GM12878 (cell line): ENCODE measurements at regions not wholly inside any gene's neighbourhood (a gene's known extent, or its start where the extent isn't known, plus 50 kb on each side); places are given as distances from the start of the nearest gene placed in this dataset.

Experiments
- ATAC-seq: fragments of 200-7000 bp; cut with Tn5 transposase; 3 replicates; pipeline ENCODE4 v1.9.1; 2020; ENCODE audit warnings: mild to moderate bottlenecking, moderate library complexity
- BruUV-seq: library from RNA; stranded (reverse); fragments of 400-500 nt; replicated peaks from 2 replicates; lab custom pipeline; 2021; lab: Mats Ljungman, UMichigan
- CTCF ChIA-PET: fragments of 300-600 bp; sonication (Branson Sonifier 250); formaldehyde crosslinking; extraction: SDS; loops from one replicate; lab custom pipeline; 2021; ENCODE audit warnings: inconsistent platforms; lab: Yijun Ruan, JAX
- POLR2A ChIA-PET: fragments of 350-600 bp; formaldehyde crosslinking; extraction: SDS; loops from one replicate; lab custom pipeline; 2021; ENCODE audit warnings: inconsistent platforms; lab: Charles Lee
- RAD21 ChIA-PET: fragments of 300-600 bp; sonication (Branson Sonifier 250); formaldehyde crosslinking; loops from one replicate; lab custom pipeline; 2023; ENCODE audit warnings: antibody characterized with exemption; ENCODE audit not compliant: unreplicated experiment; lab: Charles Lee
- SMC1A ChIA-PET: fragments of 300-600 bp; sonication (Branson Sonifier 250); formaldehyde crosslinking; loops from one replicate; lab custom pipeline; 2023; ENCODE audit not compliant: unreplicated experiment, uncharacterized antibody; lab: Charles Lee
- DNase-seq: peaks from one replicate; pipeline ENCODE4 v3.0.0-alpha.2; 2011; ENCODE audit warnings: low read depth, low spot score
- FAIRE-seq: peaks from 3 replicates; lab custom pipeline; 2011; peaks lifted over from hg19 to GRCh38; lab: Jason Lieb, UNC
- H2AFZ ChIP-seq: 2 replicates; pipeline ENCODE4 v1.6.0; 2011; ENCODE audit warnings: low read depth, low read length, control low read depth; ENCODE audit not compliant: control insufficient read depth
- H3K27ac ChIP-seq: 2 replicates; pipeline ENCODE4 v1.5.1; 2011; ENCODE audit warnings: control low read depth; ENCODE audit not compliant: control insufficient read depth, insufficient read depth
- H3K27me3 ChIP-seq, 2 experiments: replicated peaks in 1 of 2; 2 replicates each; pipeline versions ENCODE4 v1.6.0 to v1.6.1; 2011; ENCODE audit warnings: low read length in 1 of 2; ENCODE audit not compliant: control insufficient read depth in 2 of 2, insufficient read depth in 2 of 2
- H3K36me3 ChIP-seq, 2 experiments: 2 replicates each; pipeline ENCODE4 v1.5.1; 2011; ENCODE audit warnings: low read length in 1 of 2; ENCODE audit not compliant: control insufficient read depth in 2 of 2, insufficient read depth in 2 of 2
- H3K4me1 ChIP-seq: 2 replicates; pipeline ENCODE4 v1.6.1; 2011; ENCODE audit warnings: mild to moderate bottlenecking, low read length, moderate library complexity, mixed read lengths; ENCODE audit not compliant: control insufficient read depth, insufficient read depth
- H3K4me2 ChIP-seq: 2 replicates; pipeline ENCODE4 v1.6.0; 2011; ENCODE audit warnings: control low read depth; ENCODE audit not compliant: control insufficient read depth, insufficient read depth
- H3K4me3 ChIP-seq: fragments of 200-600 bp; sonication (generic); 2 replicates; pipeline ENCODE4 v1.5.1; 2016
- H3K79me2 ChIP-seq: 2 replicates; pipeline ENCODE4 v1.6.0; 2011; ENCODE audit warnings: low read length; ENCODE audit not compliant: control insufficient read depth, insufficient read depth
- H3K9ac ChIP-seq: 2 replicates; pipeline ENCODE4 v1.8.0; 2011; ENCODE audit warnings: low read length, control low read depth, mixed read lengths; ENCODE audit not compliant: control insufficient read depth, insufficient read depth
- H3K9me3 ChIP-seq: replicated peaks from 3 replicates; pipeline ENCODE4 v1.5.1; 2011; ENCODE audit warnings: mild to moderate bottlenecking, low read length; ENCODE audit not compliant: control insufficient read depth, insufficient read depth
- H4K20me1 ChIP-seq: 2 replicates; pipeline ENCODE4 v1.6.0; 2011; ENCODE audit not compliant: control insufficient read depth, insufficient read depth
- ASH2L ChIP-seq: fragments of 300-600, 200-600 bp; sonication (generic); IDR thresholded peaks from 2 replicates; pipeline ENCODE4 v1.6.1; 2017; ENCODE audit warnings: low read depth, mild to moderate bottlenecking, borderline replicate concordance
- DPF2 ChIP-seq: fragments of 450-650 bp; IDR thresholded peaks from 2 replicates; pipeline ENCODE4 v1.6.1; 2017; ENCODE audit warnings: mild to moderate bottlenecking
- E4F1 ChIP-seq: fragments of 450-650 bp; IDR thresholded peaks from 2 replicates; pipeline ENCODE4 v1.6.1; 2018; ENCODE audit warnings: borderline replicate concordance, mild to moderate bottlenecking; ENCODE audit not compliant: partially characterized antibody
- EED ChIP-seq: sonication (generic); IDR thresholded peaks from 2 replicates; pipeline ENCODE4 v1.6.1; 2016; ENCODE audit warnings: antibody characterized with exemption, low read depth
- HDGF ChIP-seq: fragments of 450-650 bp; IDR thresholded peaks from 2 replicates; pipeline ENCODE4 v1.6.1; 2016; ENCODE audit warnings: antibody characterized with exemption
- MEF2B ChIP-seq: fragments of 450-650 bp; IDR thresholded peaks from 2 replicates; pipeline ENCODE4 v1.6.1; 2018; ENCODE audit warnings: mild to moderate bottlenecking, moderate library complexity; ENCODE audit not compliant: partially characterized antibody, poor library complexity, severe bottlenecking
- NFIC ChIP-seq: IDR thresholded peaks from 2 replicates; pipeline ENCODE4 v1.6.1; 2012; ENCODE audit warnings: low read depth, mild to moderate bottlenecking, inconsistent platforms, low read length, moderate library complexity
- NFXL1 ChIP-seq: fragments of 450-650 bp; IDR thresholded peaks from 2 replicates; pipeline ENCODE4 v1.6.1; 2017; ENCODE audit warnings: antibody characterized with exemption, mild to moderate bottlenecking, borderline replicate concordance
- NFYB ChIP-seq: IDR thresholded peaks from 2 replicates; pipeline ENCODE4 v1.6.1; 2011; ENCODE audit warnings: low read depth, mild to moderate bottlenecking, low read length, improper control_type of control experiment, moderate library complexity; ENCODE audit not compliant: insufficient read depth
- PAX5 ChIP-seq: IDR thresholded peaks from 2 replicates; pipeline ENCODE4 v1.6.1; 2011; ENCODE audit warnings: low read depth, low read length, borderline replicate concordance
- REST ChIP-seq: IDR thresholded peaks from 2 replicates; pipeline ENCODE4 v1.6.1; 2012; ENCODE audit warnings: mild to moderate bottlenecking, low read depth, low read length
- SIN3A ChIP-seq: IDR thresholded peaks from 2 replicates; pipeline ENCODE4 v1.6.1; 2012; ENCODE audit warnings: low read depth, low read length, improper control_type of control experiment
- SMAD1 ChIP-seq: fragments of 450-650 bp; IDR thresholded peaks from 2 replicates; pipeline ENCODE4 v1.6.1; 2018; ENCODE audit warnings: mild to moderate bottlenecking, low read depth; ENCODE audit not compliant: partially characterized antibody
- STAT1 ChIP-seq: fragments of 450-650 bp; conservative IDR thresholded peaks from 2 replicates; pipeline ENCODE4 v1.6.1; 2014; ENCODE audit warnings: antibody characterized with exemption, mild to moderate bottlenecking
- STAT3 ChIP-seq: IDR thresholded peaks from 2 replicates; pipeline ENCODE4 v1.6.1; 2011; ENCODE audit warnings: low read depth, low read length, improper control_type of control experiment
- SUZ12 ChIP-seq: fragments of 200-600 bp; sonication (generic); IDR thresholded peaks from one replicate; pipeline ENCODE4 v1.6.1; 2018; ENCODE audit warnings: antibody characterized with exemption, mild to moderate bottlenecking; ENCODE audit not compliant: unreplicated experiment
- WGBS: methylation state at CpG from one replicate; pipeline ENCODE4 v1.1.6; 2016; ENCODE audit warnings: low lambda C conversion rate; ENCODE audit not compliant: insufficient replicate concordance, insufficient coverage; ENCODE audit errors: missing lambda C conversion rate; 5-methylcytosine and 5-hydroxymethylcytosine counted together
- in situ Hi-C: fragments of 300-500 bp; cut with MboI; formaldehyde crosslinking; loops from 9 replicates; pipeline ENCODE4 v1.14.3; 2018; ENCODE audit warnings: mixed read lengths
- intact Hi-C: fragments of 100-400 bp; cut with micrococcal nuclease; formaldehyde crosslinking; loops from one replicate; pipeline ENCODE4 v1.14.2; 2022; ENCODE audit not compliant: unreplicated experiment
- TF ChIP-seq, protein P1 (sequence below): fragments of 450-650 bp; formaldehyde crosslinking; IDR thresholded peaks from 2 replicates; pipeline ENCODE4 v1.4.0; 2022; ENCODE audit warnings: mild to moderate bottlenecking, moderate library complexity

GRCh38 chr18:47689371-47689770 is 241.1 kb downstream of the SMAD2 start:
- no peak for FAIRE-seq
- intact Hi-C loops: no loop called here
- no peak for TF ChIP-seq NFYB
- TF ChIP-seq NFIC: no peak
- TF ChIP-seq STAT3: no peak
- no peak for TF ChIP-seq SUZ12
- no peak for TF ChIP-seq SIN3A
- TF ChIP-seq MEF2B: no peak
- TF ChIP-seq, protein P1, sequence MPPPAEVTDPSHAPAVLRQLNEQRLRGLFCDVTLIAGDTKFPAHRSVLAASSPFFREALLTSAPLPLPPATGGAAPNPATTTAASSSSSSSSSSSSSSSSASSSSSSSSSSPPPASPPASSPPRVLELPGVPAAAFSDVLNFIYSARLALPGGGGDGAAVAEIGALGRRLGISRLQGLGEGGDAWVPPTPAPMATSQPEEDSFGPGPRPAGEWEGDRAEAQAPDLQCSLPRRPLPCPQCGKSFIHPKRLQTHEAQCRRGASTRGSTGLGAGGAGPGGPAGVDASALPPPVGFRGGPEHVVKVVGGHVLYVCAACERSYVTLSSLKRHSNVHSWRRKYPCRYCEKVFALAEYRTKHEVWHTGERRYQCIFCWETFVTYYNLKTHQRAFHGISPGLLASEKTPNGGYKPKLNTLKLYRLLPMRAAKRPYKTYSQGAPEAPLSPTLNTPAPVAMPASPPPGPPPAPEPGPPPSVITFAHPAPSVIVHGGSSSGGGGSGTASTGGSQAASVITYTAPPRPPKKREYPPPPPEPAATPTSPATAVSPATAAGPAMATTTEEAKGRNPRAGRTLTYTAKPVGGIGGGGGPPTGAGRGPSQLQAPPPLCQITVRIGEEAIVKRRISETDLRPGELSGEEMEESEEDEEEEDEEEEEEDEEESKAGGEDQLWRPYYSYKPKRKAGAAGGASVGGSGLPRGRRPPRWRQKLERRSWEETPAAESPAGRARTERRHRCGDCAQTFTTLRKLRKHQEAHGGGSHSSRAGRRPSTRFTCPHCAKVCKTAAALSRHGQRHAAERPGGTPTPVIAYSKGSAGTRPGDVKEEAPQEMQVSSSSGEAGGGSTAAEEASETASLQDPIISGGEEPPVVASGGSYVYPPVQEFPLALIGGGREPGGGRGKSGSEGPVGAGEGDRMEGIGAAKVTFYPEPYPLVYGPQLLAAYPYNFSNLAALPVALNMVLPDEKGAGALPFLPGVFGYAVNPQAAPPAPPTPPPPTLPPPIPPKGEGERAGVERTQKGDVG (CRISPR knock-in tag): no peak
- no peak for TF ChIP-seq HDGF
- no peak for TF ChIP-seq STAT1
- no peak for TF ChIP-seq SMAD1
- TF ChIP-seq PAX5: no peak
- no peak for TF ChIP-seq E4F1
- TF ChIP-seq DPF2: no peak
- TF ChIP-seq REST: no peak
- TF ChIP-seq EED: no peak
- TF ChIP-seq NFXL1: no peak
- no peak for TF ChIP-seq ASH2L

More at GRCh38 chr18:47689371-47689770, 241.1 kb downstream of the SMAD2 start:
- no peak overlapping the region for H3K4me2 ChIP-seq
- ATAC-seq: no peak
- no peaks in the 10 kb centered on the region for H3K9me3 ChIP-seq
- H3K4me1 ChIP-seq: no peaks in the 10 kb centered on the region
- H3K36me3 ChIP-seq: no peaks in the 10 kb centered on the region
- no peaks in the 10 kb centered on the region for H4K20me1 ChIP-seq
- RAD21 ChIA-PET: interaction anchor here (1.3 kb wide), 1 partner anchor 59 kb away, joined by 3 read pairs; no protein-coding TSS in a partner anchor
- H3K27ac ChIP-seq: no peak overlapping the region
- H3K4me3 ChIP-seq: no peak overlapping the region
- DNase-seq: no peak
- in situ Hi-C loops: no loop called here
- no TSS peak for BruUV-seq
- WGBS: 0% methylated on average over 3 of the region's 3 CpGs
- POLR2A ChIA-PET: no interaction called here
- no peaks in the 10 kb centered on the region for H3K27me3 ChIP-seq
- no peak overlapping the region for H3K9ac ChIP-seq
- no peak overlapping the region for H2AFZ ChIP-seq
- SMC1A ChIA-PET: interaction anchor here (1.3 kb wide), 1 partner anchor 9 kb away, joined by 3 read pairs; no protein-coding TSS in a partner anchor
- no peaks in the 10 kb centered on the region for H3K79me2 ChIP-seq
- CTCF ChIA-PET: interaction anchor here (0.8 kb wide), 1 partner anchor 12 kb away, joined by 3 read pairs; no protein-coding TSS in a partner anchor
